GM10266 (cell line): ENCODE measurements at regions not wholly inside any gene's neighbourhood (a gene's known extent, or its start where the extent isn't known, plus 50 kb on each side); places are given as distances from the start of the nearest gene placed in this dataset.

Experiments
- DNase-seq: peaks from one replicate; pipeline ENCODE4 v3.0.0; 2012; ENCODE audit errors: extremely low spot score
- CTCF ChIP-seq: IDR thresholded peaks from 2 replicates; pipeline ENCODE4 v1.5.1; 2012; ENCODE audit warnings: mild to moderate bottlenecking, low read depth; ENCODE audit not compliant: control insufficient read depth, insufficient read depth; ENCODE audit errors: missing control alignments

- TF ChIP-seq CTCF: no peak
- DNase-seq: no peak
Observed at GRCh38 chr3:144995856-144996255, 1024.2 kb downstream of the DIPK2A start.

- no peak for DNase-seq
- TF ChIP-seq CTCF: no peak
Observed at GRCh38 chr3:145005427-145005826, 1033.8 kb downstream of the DIPK2A start.

- no peak for DNase-seq
- no peak for TF ChIP-seq CTCF
Observed at GRCh38 chr3:145006271-145006670, 1034.6 kb downstream of the DIPK2A start.

- TF ChIP-seq CTCF: no peak
- DNase-seq: no peak
Observed at GRCh38 chr3:145013931-145014330, 1042.3 kb downstream of the DIPK2A start.

GRCh38 chr3:145015253-145015652, 1043.6 kb downstream of the DIPK2A start:
- DNase-seq: no peak
- no peak for TF ChIP-seq CTCF

- TF ChIP-seq CTCF: no peak
Observed at GRCh38 chr3:145017959-145018358, 1046.3 kb downstream of the DIPK2A start.

GRCh38 chr3:145022447-145022846, 1050.8 kb downstream of the DIPK2A start:
- no peak for DNase-seq
- TF ChIP-seq CTCF: no peak

More at GRCh38 chr3:145017959-145018358, 1046.3 kb downstream of the DIPK2A start:
- no peak for DNase-seq
